ENCODE measurements at regions not wholly inside any gene's neighbourhood (a gene's known extent, or its start where the extent isn't known, plus 50 kb on each side); places are given as distances from the start of the nearest gene placed in this dataset.

DNA sequence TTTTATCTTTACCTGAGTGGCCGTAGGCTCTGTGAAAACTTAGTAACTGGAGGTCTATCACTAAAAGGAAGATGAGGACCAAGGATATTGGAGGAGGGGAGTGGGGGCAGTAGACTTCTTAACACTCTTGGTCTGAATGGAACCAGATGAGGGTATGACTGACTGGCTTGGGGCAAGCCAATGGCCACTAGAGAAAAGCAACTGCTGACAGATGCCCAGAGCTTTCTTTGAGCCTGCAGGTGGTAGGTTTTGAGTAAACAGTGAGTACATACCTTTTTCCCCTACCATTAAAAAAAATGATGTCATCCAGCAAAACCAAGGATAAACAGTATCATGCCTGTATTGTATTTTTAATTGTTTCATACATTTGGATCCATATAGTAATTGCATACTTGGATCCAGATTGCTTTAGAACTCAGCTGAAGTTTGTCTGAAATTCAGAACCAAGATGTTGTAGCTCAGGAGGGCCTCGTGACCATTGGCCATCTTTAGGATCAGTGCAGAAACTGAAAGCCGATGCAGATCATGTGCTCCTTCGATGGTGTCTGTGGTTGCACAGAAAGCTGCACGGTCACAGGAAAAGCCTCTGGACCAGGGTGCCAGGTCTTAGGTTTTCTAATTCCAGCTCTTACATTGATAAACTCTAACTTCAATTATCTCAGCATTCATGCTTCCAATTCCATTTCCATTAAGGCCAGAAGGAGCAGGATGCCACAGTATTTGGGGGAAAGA is 131.0 kb downstream of the PDGFRA start:
- DNase-seq (ENCODE audit: low read depth in 4 of 4, low spot score in 2 of 4): no peak

DNA sequence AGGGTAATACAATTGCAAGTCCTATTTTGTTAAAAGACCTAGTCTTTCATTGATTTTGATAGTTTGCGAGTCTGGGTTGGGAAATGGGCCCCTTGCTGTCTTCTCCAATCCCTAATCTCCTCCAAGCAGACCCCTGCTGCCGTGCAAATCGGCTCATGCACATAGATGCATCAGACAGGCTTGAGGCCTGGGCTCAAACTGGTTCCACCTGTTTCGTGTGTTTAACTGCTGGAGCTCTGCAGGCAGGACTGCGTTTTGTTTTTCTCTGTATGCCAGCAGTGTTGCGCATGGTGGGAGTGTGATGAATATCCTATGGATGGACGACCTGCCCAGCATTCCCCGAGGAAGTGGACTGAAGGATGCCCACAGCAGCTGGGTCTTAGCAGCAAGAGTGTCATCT is 133.9 kb downstream of the PDGFRA start:
- DNase-seq (ENCODE audit: low read depth in 4 of 4, low spot score in 2 of 4): no peak

DNA sequence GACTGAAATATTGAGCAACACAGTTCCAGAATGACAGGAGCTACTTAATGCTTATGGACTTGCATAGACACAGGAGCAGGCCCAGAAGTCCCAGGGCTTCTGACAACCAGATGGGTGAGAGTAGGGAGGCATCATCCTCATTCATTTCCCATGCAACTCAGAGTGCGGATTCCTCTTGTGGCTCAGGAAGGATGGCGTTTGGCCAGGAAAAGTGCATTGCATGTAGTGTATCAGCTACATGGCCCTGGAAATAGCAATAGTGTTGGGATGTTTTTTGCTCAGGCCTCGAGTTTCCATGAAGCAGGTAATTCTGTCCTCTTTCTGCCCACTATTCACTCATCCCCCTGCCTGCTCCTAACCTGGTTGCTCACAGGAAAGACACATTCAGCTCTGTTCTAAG is 136.6 kb downstream of the PDGFRA start:
- no peak for DNase-seq (ENCODE audit: low read depth in 4 of 4, low spot score in 2 of 4)

DNA sequence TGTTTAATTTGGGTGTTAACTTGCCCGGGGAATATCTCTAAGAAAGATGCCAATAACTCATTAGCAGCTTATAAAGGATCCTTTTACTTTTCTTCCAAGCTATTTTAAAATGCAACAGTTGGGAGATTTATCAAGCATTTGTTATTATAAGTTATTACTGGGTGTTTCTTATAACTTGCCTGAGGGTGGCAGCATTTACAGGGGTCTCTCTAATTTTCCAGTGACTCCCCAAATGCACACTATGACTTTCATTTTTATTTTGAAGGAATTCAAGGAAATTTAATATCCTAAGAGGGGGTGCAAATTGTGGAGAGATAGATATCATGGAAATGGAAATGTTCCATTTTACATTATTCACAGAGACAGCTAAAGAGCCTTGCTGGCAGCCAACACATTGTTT is 138.0 kb downstream of the PDGFRA start:
- no peak for DNase-seq (ENCODE audit: low read depth in 4 of 4, low spot score in 2 of 4)

DNA sequence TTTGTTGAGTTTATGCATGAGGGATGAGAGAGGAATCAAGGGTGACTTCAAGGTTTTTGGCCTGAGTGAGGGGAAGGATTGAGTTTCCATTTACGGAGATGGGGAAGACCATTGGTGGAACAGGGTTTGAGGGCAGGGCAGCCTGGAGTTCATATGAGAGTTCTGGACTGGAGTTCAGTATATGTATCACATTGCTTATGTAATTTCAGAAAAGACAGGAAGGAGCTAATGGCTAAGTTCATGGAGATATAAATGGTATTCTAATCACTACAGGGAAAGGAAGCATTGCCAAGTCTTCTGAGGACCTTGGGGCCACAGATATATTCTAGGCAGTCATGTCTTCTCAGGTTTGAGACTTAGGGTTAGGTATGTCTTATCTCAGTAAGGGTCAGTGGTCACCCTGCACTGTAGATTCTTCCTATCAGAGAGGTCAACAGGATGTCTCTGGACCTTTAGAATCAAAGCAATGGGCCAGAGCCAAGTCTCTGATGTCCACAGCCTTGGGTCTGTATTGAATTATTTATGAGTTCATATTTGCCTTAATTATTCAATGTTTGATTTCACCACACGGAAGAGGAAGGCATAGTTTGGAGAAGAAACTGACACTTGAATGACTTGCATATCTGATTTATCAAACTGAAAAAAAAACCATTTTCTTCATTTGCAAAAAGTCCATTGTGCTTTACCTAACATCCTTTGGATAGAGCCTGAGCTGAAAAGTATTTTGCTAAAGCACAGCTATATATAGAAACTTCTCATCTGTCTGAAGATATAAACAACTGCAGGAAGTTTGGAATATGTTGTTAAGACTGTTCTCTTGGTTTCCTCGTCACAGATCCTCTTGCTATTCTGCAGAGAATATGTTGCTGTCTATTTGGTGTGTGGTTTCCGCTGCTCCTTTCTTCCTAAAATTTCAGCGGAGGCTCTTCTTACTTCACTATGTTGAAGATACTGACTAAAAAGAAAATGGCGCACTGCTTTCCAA is 139.5 kb downstream of the PDGFRA start:
- no peak for DNase-seq (ENCODE audit: low read depth in 4 of 4, low spot score in 2 of 4)

DNA sequence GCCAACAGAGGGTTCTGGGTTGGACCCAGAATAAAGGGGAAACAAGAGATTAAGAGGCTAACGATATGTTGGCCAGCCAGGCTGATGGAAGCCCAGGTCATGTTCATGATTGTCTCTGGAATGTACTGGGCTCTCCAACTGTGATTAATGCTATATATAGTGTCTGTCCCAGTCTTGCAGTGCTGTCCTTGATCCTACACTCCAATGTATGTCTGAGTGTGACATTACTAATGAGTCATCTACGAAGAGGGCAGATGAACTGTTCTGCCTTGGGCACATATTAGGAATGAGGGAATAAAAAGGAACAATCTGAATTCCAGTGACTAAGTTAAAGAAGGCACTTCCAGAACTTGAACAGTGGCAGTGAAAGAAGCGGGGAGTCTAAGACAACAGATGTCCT is 142.1 kb downstream of the PDGFRA start:
- DNase-seq (ENCODE audit: low read depth in 4 of 4, low spot score in 2 of 4): no peak

DNA sequence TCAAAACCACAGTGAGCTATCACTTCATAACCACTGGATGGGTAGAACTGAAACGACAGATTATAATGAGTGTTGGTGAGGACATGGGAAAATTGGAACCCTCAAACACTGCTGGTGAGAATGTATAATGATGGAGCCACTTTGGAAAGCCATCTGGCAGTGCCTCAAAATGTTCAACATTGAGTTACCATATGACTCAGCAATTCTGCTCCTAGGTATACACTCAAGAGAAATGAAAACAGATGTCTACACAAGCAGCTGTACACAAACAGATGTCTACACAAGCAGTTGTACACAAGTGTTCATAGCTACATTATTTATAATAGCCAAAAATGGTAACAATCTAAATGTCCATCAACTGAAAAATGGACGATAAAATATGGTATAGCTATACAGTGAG is 143.9 kb downstream of the PDGFRA start:
- DNase-seq (ENCODE audit: low read depth in 4 of 4, low spot score in 2 of 4): no peak

DNA sequence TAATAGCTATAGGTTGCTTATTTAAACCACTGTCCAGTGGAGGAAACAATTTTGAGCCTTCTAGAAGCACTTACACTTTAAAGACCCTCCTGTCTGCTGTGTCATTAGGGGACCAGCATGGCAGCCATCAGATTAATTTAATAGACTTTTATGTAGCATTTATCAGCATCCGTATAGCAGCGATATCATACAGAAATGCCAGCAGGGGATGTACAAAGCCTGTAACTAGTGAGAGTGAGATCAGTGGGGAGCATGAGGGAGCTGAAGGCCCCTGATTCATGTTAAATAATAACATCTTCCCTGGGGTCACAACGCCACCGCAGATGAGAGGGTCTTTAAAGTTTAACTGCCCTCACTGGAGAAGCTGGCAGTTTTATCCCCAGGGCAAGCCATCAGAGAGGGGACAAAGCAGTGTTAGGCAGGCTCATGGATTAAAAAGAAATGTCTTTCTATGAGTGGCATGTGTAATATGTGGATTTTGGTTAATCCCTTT is 144.7 kb downstream of the PDGFRA start:
- no peak for DNase-seq (ENCODE audit: low read depth in 4 of 4, low spot score in 2 of 4)

DNA sequence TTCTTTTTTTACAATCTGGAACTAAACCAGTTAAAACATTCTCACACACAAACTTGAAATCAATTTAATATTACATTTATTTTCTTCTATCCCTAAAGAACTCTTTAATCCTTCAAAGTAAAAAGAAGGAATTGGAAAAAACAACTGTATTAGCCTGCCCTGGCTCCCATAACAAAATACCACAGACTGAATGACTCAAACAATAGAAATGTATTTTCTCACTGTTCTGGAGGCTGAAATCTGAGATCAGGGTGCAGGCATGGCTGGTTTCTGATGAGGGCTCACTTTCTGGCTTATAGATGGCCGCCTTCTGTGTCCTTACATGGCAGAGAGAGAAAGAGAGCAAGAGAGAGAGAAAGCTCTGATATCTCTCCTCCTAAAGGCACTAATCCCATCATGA is 149.4 kb downstream of the PDGFRA start:
- DNase-seq (ENCODE audit: low read depth in 4 of 4, low spot score in 2 of 4): no peak

DNA sequence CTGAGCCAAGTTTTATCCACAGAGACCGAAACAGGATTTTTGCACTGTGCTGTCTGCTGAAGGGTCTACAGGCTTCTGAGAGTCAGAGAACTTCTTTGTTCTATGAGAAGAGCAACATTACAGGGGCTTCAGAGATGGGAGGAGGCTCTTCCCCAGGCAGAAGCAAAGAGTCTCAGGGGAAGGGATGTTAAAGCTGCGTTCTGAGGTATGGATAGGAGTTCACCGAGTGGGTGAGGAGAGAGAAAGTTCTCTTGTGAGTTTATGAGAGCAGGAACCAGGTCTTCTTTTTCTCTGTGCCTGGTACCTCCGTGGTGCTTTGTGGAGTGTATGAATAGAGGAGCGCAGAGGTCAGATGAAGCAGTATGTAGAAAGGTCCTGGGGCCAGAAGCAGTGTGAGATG is 155.1 kb downstream of the PDGFRA start:
- DNase-seq (ENCODE audit: low read depth in 4 of 4, low spot score in 2 of 4): no peak

DNA sequence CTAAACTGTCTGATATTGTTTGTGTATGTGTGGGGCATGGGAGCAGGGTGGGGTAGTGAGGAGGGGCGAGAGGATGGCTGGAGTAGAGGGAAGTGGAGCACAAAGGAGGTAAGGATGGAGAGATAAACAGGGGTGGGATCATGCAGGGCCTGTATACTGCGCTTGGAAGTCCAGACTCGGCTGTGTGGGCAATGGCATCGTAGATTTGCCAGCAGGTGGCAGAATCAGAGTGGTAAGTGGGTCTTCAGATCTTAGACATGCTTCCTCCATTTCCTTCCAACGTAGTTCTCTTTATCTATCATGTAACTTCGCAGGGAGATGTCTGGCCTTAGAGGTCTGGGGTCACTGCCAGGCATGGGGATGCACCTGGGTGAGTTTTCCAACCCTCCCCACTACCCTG is 155.5 kb downstream of the PDGFRA start:
- DNase-seq (ENCODE audit: low read depth in 4 of 4, low spot score in 2 of 4): no peak

DNA sequence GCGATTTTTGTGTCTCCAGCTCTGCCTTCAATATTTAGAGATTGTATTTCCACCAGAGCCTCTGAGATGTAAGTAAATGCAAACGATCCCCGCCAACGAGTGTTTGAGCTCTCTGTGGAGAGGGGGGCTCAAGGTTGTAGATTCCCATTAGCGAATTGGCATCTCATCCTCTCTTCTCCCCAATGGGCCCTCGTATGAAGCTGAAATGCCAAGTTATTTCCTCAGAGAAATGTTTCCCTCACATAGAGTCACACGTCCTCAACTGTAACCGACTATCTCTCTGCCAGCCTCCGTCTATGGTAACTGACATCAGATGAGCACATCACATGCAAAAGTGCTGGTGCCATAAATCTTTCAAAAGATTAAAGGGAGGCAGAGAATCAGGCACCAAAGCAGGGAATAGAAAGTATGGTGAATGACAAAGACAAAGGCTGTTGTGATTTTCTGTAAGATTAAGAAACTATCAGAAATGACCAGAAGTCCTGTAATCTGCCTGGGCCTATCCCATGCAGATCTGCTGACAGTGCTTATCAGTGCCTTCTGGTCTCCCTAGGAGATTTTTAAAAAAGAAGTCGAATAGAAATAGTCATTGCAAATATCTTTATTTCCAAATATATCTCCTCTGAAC is 157.1 kb downstream of the PDGFRA start:
- no peak for DNase-seq (ENCODE audit: low read depth in 4 of 4, low spot score in 2 of 4)

DNA sequence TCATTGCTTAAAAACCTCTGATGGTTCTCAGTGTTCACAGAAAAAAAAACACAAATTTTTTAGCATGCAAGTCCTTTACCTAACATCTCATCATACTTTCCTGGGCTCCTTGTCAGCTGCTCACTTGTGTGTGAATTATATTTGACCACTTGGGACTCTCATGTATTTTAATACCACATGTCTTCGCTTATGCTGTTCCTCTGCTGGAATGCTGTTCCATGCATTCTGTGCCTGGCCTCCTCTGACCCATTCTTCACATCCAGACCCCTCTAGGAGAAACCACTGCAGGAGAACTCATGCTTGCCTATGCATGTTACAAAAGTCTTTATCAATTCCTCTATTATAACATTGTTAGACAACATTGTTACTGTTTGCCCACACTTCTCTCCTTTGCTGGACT is 157.6 kb downstream of the PDGFRA start:
- DNase-seq (ENCODE audit: low read depth in 4 of 4, low spot score in 2 of 4): no peak

DNA sequence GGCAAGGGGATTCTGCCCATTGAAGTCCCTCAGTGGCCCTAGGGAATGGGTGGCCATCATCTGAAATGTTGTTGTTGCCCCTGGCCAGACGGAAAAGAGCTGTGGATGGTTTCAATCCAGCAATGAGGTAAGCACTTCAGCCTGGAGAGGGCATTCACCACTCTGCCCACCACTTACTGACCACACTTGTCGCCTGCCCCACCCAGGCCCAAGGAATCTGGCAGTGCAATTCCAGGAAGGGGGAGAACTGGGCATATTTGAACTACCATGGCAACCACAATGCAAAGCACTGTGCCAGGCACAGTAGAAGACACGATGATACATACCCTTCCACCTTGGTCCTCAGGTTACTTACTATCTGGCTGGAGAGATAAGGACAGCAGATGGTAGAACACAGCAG is 161.6 kb downstream of the PDGFRA start:
- no peak for DNase-seq (ENCODE audit: low read depth in 4 of 4, low spot score in 2 of 4)

DNA sequence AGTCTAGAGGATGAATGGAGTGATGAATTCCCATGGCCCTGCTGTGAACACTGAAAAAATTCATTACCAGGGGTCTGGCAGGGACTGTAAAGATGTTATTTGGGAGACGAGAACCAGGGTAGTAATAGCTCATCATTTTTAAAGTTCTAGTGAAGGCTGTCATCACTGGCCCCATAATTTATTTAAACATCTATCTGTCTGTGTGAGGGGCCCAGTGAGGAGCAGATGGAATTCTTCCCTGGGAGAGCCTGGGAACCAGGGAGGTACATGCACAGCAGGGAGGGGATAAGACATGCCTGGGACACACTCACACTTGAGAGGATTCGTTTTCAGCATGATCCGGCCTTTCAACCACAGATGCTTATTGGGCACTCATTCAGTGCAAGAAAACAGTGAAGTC is 162.0 kb downstream of the PDGFRA start:
- no peak for DNase-seq (ENCODE audit: low read depth in 4 of 4, low spot score in 2 of 4)

DNA sequence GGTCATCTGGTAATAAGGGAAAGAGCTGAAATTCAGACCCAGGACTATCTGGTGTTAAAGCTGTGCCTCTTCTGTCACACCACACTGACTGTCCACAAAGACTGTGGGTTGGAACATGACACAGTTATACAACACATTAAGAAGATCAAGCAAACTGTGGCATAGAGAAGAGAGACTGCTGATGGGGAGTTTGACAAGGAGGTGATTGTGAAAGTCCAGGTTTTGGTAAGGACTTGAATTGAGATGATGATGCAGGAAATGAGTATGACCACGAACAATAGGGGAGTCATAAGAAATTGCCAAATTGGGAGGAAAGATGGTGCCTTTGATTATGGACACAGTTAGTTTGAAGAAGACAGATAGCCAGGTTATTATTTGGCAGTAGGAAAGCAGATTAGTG is 163.4 kb downstream of the PDGFRA start:
- no peak for DNase-seq (ENCODE audit: low read depth in 4 of 4, low spot score in 2 of 4)

DNA sequence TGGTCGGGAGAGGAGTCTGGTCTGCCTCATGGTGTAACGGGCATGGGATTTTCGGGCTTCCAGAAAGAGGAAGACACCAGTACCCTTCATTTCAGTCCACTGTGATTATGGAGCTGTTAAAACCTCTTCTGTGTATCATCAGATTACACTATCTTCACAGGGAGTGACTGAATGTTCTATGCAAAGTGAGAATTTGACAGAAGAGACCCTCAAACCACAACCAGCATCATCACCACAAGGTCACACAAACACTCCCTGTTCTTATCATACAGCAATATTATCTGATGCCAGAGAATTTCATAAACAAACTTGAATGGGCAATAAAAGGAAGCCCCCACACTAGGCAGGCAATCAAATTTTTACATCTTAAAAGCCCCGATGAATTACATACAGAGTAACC is 164.2 kb downstream of the PDGFRA start:
- DNase-seq (ENCODE audit: low read depth in 4 of 4, low spot score in 2 of 4): no peak

DNA sequence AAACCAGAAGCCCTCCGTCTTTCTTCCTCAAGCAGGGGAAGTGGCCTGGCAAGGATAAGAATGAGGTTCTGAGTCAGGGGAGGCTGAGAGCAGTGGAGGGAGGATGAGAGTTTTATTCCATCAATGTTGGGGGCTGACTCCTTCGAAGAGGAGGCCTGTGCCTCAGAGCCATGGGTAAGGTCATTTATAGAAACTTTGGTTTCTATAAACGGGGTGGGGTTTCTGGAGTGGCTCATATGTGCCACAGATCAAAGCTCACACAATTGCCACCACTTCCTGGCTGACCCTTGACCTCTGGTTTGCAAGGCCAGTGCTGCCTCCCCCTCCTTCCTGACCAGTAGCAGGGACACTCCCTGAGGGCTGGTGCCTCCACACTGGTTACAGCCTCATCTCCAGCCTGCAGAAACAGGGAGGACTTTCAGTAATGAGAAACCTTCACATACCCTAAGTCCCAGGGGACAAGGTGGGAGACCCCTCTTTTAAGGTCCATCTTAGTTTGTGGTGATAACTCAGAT is 166.0 kb downstream of the PDGFRA start:
- DNase-seq (ENCODE audit: low read depth in 4 of 4, low spot score in 2 of 4): no peak

DNA sequence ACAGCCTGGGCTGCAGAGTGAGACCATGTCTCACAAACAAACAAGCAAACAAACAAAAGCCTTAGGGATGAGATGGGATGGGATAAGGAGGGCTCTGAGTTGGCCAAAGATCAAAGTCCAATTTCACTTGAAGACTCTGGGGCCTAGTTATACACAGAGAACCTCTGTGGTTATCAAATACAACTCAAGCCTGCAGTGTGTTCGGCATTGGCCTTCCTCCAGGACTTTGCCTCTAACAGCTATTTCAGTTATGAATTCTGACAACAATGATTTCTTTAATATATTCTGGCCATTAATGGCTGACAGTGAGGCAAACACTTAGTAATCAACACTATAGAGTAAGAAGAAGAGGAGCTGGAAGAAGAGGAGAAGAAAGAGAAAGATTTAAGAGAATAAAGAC is 171.1 kb downstream of the PDGFRA start:
- no peak for DNase-seq (ENCODE audit: low read depth in 4 of 4, low spot score in 2 of 4)

DNA sequence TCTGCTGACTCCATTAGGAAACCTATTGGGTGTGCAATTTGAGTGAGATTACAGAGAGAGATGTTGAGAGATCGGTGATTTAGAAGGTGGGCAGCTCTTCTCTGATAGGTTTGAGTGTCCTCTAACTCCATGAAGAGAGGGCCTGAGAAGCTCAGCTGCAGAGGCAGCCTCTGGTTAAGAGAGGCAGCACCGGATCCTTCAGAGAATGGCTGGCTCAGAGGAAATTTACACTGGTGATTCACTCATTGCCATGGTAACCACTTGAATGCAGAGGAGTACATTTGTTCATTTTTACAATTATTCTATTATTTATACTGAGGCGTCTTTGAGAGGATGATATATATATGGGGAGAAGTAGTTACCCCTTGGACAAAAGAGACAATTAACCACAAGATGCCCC is 171.7 kb downstream of the PDGFRA start:
- no peak for DNase-seq (ENCODE audit: low read depth in 4 of 4, low spot score in 2 of 4)

DNA sequence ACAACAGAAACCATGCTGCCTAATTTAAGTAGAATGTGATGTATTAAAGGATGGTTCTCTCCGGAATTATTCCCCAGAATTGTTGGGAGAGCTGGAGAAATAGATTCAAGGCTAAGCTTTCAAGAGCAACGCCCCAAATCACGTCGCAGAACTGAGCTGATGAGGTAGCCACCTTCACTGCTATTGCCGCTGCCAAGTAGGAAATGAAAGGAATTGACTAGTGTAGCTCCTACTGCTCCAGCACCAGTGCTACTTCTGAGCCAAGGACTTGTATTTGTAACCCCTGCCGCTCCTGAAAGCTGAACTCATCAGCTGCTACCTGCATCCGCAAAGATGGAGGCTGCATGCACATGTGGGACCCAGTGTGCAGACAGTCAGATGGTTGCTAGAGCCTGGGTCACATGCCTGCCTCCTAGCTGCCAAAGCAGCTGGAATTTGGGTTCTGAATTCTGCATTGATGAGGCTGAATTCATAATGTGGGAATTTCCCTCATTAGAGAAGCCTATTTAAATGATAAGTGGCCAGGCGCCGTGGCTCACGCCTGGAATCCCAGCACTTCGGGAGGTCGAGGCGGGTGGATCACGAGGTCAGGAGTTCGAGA is 173.9 kb downstream of the PDGFRA start:
- DNase-seq (ENCODE audit: low read depth in 4 of 4, low spot score in 2 of 4): no peak
